AG04449 (cell line): ENCODE measurements at regions not wholly inside any gene's neighbourhood (a gene's known extent, or its start where the extent isn't known, plus 50 kb on each side); places are given as distances from the start of the nearest gene placed in this dataset.

ENCODE experiments used
- CTCF ChIA-PET: fragments of 350-600 bp; formaldehyde crosslinking; extraction: SDS; loops from one replicate; lab custom pipeline; 2021; ENCODE audit warnings: antibody characterized with exemption; lab: Yijun Ruan, JAX
- POLR2A ChIA-PET: fragments of 400-600, 350-600 bp; formaldehyde crosslinking; extraction: SDS; loops from one replicate; lab custom pipeline; 2020; ENCODE audit warnings: antibody characterized with exemption, inconsistent platforms; lab: Yijun Ruan, JAX
- DNase-seq: peaks from one replicate; pipeline ENCODE4 v3.0.0-alpha.2; 2010; ENCODE audit warnings: low read depth, low spot score
- H3K4me3 ChIP-seq: 2 replicates; pipeline ENCODE4 v1.5.1; 2011; ENCODE audit warnings: low read depth, mild to moderate bottlenecking, control low read depth, low read length
- CTCF ChIP-seq: IDR thresholded peaks from one replicate; pipeline ENCODE4 v1.5.1; 2011; ENCODE audit warnings: mild to moderate bottlenecking, moderate library complexity, low read length, control low read depth, inconsistent platforms; ENCODE audit not compliant: insufficient read depth; ENCODE audit errors: missing control alignments

GRCh38 chr10:78528749-78529204 lies 495.1 kb downstream of the RPS24 start:
- CTCF ChIA-PET = no interaction called here
- H3K4me3 ChIP-seq = no peak overlapping the region
- no peak for DNase-seq
- POLR2A ChIA-PET = no interaction called here
- no peak for TF ChIP-seq CTCF

DNA sequence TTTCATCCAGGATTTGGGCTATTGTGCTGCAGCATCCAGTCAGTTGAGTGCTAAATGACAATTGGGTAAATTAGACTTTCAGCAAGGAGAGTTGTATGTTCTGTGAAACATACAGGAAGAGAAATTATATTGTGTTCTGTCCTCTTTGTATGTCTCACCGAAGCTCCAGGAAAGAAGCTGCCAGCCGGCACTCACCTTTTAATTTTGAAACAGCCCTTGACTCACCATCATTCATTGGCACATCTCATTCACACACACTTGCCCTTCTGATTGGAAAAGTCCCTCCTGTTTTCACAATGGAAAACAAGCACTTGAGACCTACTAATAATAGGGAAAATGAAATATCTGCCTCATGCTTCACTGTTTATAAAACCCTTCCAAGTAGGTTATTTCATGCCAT lies 495.6 kb downstream of the RPS24 start:
- CTCF ChIA-PET = no interaction called here

GRCh38 chr10:78531088-78531487 lies 497.4 kb downstream of the RPS24 start:
- no peak overlapping the region for H3K4me3 ChIP-seq
- no peak for DNase-seq
- POLR2A ChIA-PET = no interaction called here
- no peak for TF ChIP-seq CTCF
- CTCF ChIA-PET = no interaction called here

More for the DNA sequence above, 495.6 kb downstream of the RPS24 start:
- H3K4me3 ChIP-seq = no peak overlapping the region
- POLR2A ChIA-PET = no interaction called here
- no peak for DNase-seq
- TF ChIP-seq CTCF = no peak

- H3K4me3 ChIP-seq = no peak overlapping the region
- TF ChIP-seq CTCF = no peak
- CTCF ChIA-PET = no interaction called here
- POLR2A ChIA-PET = no interaction called here
- no peak for DNase-seq
These were observed 498.9 kb downstream of the RPS24 start for GRCh38 chr10:78532480-78533042.

DNA sequence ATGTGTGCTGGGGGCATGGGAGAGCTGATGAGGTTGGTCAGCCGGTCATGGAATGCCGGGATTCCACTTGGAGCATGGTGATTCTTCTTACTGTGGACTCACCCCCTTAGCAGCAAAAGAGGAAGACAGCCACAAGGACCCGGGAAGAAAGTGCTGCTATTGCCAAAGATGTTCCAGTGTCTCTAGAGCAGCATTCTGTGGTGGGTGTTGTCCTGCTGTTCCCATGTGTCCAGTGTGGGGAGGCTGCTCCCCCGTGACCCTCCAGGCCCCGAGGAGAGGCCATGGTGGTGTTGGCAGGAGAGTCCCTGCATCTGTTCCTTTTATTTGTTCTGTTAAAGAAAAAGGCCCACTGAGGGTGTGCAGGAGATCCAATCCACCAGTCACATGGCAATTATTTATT lies 499.4 kb downstream of the RPS24 start:
- H3K4me3 ChIP-seq = no peak overlapping the region
- no peak for TF ChIP-seq CTCF
- ChIA-PET POLR2A (no interaction called here), CTCF (no interaction called here)
- no peak for DNase-seq

GRCh38 chr10:78533776-78534175 lies 500.1 kb downstream of the RPS24 start:
- ChIA-PET POLR2A (no interaction called here), CTCF (no interaction called here)
- DNase-seq = no peak
- TF ChIP-seq CTCF = no peak
- H3K4me3 ChIP-seq = no peak overlapping the region
